Pulmonary artery endothelial cell (primary cell): ENCODE measurements at regions not wholly inside any gene's neighbourhood (a gene's known extent, or its start where the extent isn't known, plus 50 kb on each side); places are given as distances from the start of the nearest gene placed in this dataset.

Experiments
- DNase-seq: peaks from one replicate; pipeline ENCODE4 v3.0.0-alpha.2; 2011; ENCODE audit warnings: low read depth, low spot score

GRCh38 chr5:67379753-67380152 is 183.2 kb upstream of the CD180 start:
- DNase-seq: no peak

DNA sequence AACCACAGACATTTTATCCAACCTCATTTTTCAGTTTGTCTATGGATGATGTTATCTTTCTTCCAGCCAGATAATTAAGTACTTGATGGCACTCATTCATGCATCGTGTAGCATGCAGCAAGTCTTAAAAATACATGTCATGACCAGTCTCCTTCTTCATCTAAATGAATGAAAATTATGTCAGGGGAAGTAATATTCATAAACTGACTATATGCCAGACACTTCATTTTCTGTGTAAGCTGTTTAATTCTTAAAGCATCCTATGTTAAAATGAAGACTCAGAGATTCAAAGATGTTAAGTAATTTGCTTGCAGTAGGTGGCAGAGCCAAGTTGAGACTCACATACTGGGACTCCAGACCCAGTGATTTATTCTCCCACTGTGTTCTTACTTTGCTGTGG is 181.7 kb upstream of the CD180 start:
- no peak for DNase-seq

GRCh38 chr5:67377631-67378030 is 181.0 kb upstream of the CD180 start:
- no peak for DNase-seq

DNA sequence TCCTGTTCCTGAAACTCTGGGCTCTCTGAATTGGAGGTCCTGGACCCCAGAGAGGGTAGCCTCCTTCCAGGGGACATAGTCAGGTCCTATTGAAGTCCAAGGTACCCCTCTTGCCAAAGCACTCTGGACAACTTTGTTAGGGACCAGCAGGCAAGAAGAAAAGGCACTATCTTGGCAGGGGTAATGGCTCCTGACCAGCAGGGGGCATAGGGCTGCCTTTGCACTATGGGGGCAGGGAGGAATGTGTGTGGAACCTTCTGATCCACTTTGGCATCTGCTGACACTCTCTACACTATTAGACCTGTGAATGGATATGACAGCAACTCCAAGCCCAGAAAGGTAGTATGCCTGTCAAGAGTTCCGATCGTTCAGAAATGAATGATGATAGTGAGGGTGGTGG is 179.0 kb upstream of the CD180 start:
- DNase-seq: no peak

DNA sequence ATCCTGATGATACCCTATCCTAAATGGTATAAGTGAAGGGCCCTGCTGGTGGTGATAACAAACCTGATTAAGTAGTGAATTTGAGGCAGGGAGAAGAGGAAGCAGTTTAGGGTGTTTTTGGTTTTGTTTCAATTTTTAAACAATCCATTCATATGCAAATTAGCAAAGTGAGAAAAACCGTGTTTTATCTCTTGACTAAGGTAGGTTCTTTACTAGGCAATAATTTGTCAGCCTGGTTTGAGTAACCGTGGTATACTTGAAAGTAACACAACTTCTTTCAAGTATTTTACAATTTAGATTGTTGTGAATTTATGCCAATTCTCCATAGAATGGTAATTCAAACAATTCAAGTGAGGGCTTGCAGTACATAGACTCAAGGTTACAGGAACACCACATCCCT is 177.8 kb upstream of the CD180 start:
- DNase-seq: no peak

DNA sequence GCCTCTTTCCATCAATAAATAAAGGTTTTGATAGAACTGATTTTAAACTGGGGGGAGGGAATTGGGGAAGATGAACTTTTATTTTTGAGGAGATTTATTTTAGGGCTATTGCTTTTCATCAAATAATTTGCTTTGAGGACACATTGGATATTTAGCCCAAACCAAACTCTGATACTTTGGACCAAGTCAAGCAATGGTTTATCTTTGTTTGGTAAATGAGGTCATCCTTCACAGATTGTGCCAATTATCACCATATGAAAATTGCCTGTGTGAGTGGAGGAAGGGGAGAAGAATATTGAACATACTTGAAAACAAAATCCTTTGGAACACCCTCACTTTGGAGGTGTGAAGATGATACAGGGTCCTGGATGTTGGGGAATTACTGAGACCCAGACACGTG is 176.9 kb upstream of the CD180 start:
- DNase-seq: no peak

DNA sequence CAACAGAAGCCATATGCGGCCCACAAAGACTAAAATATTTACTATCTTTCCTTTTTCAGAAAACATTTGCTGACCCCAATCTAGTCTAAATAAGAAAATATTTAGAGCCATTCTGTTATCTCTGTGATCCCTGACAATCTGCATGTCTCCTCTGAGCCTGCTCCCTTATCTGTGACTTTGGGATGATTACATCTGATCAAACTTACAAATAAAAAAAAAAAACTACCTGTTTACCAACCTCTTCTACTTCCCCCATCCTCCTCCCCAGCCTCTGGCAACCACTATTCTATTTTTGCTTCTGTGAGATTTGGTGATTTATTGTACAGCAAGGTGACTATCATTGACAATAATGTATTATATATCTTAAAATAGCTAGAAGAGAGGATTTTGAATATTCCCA is 176.3 kb upstream of the CD180 start:
- no peak for DNase-seq

DNA sequence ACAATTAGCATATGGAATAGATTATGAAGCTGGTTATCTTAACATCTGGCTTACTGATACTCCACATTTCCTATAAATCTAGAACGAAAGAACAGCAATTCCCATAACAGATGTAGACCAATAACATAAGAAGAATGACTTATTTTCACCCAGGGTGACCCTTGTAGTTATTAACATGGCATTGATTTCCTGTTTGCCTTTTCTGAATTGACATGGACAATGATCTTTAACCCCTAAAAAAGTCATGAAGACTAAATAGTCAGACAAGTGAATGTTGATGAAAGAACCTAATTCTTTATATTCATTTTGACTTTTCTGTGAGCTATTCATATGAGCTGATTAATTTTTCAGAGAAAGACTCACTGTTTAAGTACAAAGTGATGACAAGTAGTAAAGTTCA is 175.3 kb upstream of the CD180 start:
- no peak for DNase-seq

GRCh38 chr5:67366691-67367395 is 170.2 kb upstream of the CD180 start:
- DNase-seq: no peak

DNA sequence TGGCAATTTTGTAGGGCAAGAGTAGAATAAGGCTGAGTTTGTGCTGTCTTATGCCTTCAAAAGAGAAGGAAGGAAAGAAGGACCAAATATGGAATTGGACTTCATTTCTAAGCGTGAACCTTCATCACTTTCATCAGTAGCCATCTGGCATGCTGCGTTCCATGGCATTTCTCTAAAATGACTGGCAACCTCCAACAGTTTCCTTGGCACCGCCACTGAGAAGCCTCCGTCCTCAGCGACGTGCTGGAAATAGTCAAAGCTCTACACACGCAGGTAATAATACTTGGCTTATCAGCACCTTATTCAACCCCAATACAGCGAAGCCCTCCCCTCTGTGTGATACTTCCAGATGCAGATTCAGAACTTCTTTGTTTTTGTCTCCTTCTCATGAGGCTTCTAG is 169.7 kb upstream of the CD180 start:
- DNase-seq: no peak

DNA sequence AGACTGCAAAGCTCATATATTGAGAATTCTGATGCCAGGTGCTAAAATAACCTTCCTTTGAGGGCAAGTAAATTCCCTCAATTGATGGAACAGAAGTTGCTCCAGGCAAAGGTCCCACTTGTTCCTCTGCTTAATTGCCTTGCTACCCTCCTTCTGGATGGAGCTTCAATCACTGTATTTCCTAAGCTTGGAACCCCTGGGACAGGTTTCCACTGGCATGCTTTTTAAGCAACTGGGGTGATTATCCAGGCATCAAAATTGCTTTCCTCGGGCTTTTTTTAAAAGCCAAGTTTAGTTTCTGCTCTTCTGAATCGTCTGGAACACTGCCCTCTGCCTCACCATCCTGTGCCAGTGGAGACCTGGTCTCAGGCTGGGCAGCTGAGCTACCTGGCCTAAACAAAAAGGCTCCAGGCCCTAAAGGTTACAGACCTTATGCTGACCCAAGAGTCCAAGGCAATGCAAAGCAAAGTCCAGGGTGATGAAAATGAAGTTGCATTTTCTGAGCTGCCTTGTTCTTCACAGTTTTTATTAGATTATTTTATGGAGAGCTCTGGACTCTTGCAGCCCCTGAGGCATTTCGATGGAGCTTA is 167.9 kb upstream of the CD180 start:
- DNase-seq: no peak

DNA sequence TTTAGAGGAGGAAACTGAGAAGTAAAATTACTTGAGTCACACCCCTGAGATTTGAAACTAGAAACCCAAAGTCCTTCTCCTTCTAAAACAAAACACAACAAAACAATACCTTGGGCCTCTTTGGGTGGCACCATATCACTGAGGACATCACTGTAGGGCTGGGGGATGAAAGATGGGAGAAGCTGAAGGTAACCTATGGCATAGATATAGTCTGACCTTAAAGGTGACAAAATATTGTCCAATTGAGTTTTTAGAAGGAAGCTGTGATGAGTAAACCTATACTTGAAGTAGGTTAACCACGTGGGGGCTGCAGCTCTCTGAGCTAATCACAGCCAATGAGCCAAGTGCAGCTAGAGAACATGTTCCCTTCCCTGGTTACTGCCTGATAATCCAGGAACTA is 167.4 kb upstream of the CD180 start:
- no peak for DNase-seq

- no peak for DNase-seq
Observed at GRCh38 chr5:67363180-67363709, 166.6 kb upstream of the CD180 start.

DNA sequence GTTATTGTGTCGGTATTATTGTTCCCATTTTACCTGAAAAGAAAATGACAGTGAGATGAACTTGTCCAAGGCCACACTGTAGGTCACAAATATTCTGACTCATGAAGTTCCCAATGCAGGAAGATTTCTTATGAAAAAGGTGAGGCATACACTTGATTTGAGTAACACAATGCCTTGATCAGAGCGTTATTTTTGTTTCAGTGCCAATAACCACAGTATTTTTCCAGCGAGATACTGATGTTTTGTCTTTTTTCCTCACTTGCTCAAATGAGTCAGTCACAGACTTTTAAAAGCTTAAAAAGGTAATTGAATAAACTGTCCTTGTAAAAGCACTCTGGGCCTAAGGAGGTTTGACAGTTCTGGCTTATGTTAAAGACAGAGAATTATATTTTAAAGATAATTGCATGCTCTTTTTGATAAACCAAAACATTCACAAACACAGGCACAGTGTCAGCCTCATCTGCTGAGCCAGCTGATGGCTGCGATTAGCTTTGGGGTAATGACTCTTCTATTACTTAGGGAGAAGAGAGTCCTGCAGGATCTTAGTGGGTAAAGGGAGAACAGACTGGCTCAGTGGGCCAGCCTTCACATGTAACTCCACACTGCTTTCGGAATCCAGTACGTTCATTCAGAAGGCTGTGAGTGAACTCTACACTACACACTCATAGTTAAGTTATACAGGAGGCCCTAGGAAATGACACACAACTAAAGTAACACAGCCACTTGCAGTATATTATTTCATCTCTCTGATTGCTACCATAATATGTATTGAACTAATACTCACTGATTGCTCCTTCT is 165.5 kb upstream of the CD180 start:
- DNase-seq: no peak

DNA sequence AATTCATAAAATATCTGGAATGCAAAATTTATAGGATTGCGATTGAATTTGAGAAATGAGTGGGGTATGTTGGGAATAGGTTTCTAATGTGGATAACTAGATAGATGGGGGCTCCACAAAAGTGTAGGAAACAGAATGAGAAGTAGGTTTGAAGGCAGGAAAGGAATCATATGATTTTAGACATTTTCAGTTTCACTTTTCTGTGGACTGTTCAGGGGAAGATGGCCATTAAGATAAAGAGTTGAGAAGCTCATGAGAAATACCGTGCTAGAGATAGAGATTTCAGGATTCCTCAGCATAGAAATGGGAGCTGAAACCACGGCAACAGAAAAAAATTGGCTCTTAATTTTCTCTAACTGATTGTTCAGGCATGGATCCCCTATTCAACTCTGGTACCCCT is 163.4 kb upstream of the CD180 start:
- DNase-seq: no peak

GRCh38 chr5:67358186-67358585 is 161.6 kb upstream of the CD180 start:
- no peak for DNase-seq

DNA sequence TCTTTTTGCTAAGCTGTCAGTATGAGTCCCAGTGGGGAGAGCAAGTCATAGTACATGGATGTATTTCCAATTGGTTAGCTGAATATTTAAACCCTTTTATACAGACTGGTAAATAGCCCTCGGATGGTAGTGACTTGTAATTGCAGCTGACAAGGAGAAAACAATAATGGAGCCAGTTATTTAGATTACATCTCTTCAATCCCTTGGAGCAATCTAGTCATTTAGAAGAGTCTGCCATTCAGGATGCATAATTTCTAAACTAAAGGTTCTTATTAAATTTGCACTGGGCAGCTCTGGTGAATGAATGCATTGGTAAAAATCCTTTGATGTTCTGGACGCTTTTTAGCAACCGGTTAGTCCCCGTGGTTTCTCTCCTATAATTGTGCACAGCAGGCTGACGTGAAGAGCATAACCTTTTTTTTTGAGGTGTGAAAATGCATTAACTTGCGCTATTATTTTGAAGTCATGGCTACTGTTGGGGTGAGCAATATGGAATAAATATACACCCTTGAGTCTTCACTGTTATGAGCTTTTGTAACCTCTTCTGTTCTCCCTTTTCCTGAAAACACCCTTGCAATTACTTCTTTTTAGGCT is 158.6 kb upstream of the CD180 start:
- no peak for DNase-seq

- DNase-seq: no peak
Observed at GRCh38 chr5:67353500-67354450, 157.2 kb upstream of the CD180 start.

DNA sequence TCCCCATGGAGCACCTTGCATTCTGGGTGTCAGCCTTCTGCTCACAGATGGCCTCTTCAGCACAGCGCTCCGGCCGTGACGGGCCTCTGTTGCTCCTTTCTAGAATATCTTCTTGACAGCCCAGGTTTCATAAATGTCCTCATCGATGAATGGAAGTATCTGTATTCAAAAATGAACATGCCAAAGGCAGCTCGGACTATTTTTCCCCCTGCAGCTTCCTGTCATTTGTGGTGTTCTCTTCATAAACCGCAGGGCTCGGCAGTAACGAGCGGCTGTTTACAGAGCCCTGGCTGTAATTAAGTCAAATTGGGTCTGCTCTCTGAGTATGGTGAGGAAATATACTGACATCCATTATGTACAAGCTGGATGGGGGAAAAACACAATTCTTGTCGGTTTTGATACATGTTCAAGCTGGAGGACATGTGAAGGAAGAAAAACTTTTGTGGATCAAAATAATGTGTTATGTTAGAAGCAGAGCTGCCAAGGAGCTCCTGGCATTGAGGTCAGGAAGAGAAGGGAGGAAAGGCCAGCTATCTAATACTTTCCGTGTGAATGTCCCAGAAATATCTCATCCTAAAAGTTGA is 154.1 kb upstream of the CD180 start:
- DNase-seq: no peak

GRCh38 chr5:67350185-67350584 is 153.6 kb upstream of the CD180 start:
- DNase-seq: no peak

DNA sequence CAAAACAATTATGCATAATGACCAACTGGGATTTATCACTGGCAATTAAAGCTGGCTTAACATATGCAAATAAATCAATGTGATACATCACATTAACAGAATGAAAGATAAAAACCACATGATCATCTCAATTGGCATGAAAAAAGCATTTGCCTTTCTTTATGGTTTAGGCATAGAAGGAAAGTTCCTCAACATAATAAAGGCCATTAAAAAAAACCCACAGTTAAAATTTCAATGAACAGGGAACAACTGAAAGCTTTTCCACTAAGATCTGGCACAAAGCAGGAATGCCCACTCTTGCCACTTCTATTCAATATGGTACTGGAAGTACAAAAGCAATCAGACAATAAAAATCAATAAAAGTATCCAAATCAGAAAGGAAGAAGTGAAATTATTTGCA is 151.2 kb upstream of the CD180 start:
- DNase-seq: no peak
